D721Med (cell line): ENCODE measurements at regions not wholly inside any gene's neighbourhood (a gene's known extent, or its start where the extent isn't known, plus 50 kb on each side); places are given as distances from the start of the nearest gene placed in this dataset.

Source experiments
- DNase-seq: peaks from one replicate; pipeline ENCODE4 v3.0.0; 2011; ENCODE audit warnings: low spot score; ENCODE audit not compliant: insufficient read length
- FAIRE-seq: peaks from 2 replicates; lab custom pipeline; 2011; peaks lifted over from hg19 to GRCh38; lab: Jason Lieb, UNC
- CTCF ChIP-seq: IDR thresholded peaks from 2 replicates; pipeline ENCODE4 v1.5.1; 2012; ENCODE audit warnings: mild to moderate bottlenecking, control low read depth; ENCODE audit not compliant: insufficient read depth; ENCODE audit errors: missing control alignments

DNA sequence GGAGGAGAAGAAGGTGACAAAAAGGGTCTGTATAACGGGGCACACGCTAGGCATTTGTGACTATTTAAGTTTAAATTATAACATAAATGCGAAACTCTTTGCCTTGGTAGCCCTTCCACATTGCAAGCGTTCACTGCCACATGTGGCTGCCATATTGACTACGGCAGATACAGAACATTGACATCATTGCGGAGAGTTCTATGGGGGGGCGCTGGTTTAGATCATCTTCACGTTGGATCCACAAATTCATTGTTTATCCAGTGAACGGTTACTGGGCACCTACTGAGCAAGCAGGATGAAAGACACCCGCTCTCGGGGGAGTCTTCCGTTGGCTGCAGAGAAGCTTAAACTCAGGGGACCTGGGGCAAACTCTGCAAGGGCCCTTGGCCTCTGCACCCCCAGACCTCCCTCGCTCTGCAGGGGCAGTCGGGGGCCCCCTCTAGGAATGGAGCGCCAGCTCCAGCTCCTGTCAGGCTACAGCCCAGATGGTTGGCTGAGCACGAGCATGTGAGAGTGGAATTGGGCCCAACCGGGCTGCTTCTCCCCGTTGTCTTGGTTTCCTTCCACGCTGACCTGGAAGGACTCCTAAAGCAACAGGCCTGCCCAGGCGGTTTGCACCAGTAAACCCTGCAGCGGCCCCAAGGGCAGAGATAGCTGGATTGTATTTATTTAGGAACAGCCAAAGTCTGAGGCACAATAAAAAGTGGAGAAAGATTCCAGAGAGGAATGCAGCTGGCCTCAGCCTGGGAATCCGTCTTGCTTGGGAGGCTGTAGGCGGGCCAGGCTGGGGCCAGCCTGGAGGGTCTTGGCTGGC is 172.2 kb downstream of the SEC14L1 start:
- no peak for DNase-seq
- no peak for FAIRE-seq
- TF ChIP-seq CTCF = no peak

DNA sequence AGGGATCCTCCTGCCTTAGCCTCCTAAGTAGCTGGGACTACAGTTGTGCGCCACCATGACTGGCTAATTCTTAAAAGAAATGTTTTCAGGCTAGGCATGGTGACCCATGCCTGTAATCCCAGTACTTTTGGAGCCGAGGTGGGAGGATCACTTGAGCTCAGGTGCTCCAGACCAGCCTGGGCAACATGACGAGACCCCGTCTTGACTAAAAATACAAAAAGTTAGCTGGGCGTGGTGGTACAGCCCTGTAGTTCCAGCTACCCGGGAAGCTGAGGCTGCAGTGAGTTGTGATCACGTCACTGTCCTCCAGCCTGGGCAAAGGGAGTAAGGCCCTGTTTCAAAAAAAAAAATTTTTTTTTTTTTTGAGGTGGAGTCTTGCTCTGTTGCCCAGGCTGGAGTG is 173.1 kb downstream of the SEC14L1 start:
- TF ChIP-seq CTCF = no peak
- DNase-seq (no peak), FAIRE-seq (no peak)

GRCh38 chr17:77314601-77315000 is 173.8 kb downstream of the SEC14L1 start:
- no peak for TF ChIP-seq CTCF
- no peak for FAIRE-seq
- no peak for DNase-seq

DNA sequence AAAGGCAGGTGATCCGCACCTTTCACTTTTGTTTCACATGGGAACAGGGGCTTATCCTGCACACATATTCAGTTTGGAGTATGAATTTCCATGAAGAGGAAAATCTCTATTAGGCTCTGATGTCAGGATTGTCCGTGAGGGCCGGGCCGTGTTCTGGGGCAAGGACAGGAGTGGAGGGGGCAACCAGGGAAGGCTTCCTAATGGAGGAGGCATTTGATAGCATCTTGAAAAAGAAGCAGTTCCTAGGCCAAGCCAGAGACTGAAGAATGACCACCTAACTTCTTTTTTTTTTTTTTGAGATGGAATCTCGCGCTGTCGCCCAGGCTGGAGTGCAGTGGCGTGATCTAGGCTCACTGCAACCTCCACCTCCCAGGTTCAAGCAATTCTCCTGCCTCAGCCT is 174.2 kb downstream of the SEC14L1 start:
- FAIRE-seq (no peak), DNase-seq (no peak)
- no peak for TF ChIP-seq CTCF

DNA sequence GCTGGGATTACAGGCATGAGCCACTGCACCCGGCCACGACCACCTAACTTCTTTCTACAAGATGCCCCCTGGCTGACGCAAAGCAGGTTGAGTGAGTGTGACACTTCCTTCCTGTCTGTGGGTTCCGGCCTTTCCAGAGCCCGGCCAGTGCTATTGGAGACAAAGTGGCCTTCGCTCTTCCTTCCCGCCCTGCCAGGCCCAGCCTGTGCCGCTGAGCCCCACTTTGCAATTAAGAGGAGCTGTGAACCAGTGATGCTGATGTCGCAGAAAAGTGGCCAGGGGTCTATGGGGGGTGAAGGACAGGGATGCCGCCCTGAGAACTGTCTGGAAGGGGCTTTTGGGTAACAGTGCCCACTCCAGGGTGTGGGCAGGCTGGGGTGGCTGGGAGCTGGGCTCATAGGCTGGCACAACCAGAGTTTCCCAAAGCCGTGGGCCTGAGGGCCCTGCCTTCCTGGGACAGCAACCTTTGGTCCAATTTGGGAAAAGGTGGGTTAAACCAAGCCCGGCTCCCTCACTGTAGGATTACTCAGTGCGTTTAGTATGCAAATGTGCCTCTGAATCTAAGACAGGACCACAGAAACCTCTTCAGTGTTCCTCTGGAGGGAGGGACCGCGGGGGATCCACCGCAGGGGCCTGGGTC is 174.9 kb downstream of the SEC14L1 start:
- no peak for TF ChIP-seq CTCF
- FAIRE-seq = no peak

DNA sequence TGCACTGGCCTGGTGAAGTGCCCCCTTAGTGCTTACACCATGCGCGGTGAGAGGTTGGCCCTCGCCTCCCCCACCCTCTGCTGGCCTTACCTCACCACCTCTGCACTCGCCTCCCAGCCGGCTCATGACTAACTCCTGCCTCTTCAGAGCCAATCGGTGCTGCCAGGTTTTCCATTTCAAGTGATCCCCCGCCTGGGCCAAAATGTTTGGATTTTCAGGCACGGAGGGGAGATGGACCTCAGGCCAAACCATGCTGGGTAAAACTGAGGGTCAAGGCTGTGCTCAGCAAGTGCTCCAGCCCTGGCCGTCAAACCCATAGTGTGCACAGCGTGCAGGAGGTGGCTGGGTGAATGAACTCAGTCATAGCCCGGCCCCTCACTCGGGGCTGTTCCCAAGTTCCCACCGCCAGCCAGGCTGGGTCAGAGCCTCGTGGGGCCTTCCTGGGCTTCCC is 175.4 kb downstream of the SEC14L1 start:
- FAIRE-seq (no peak), DNase-seq (no peak)
- no peak for TF ChIP-seq CTCF

More for the DNA sequence above, 174.9 kb downstream of the SEC14L1 start:
- no peak for DNase-seq

GRCh38 chr17:77316651-77317050 is 175.9 kb downstream of the SEC14L1 start:
- FAIRE-seq (no peak), DNase-seq (no peak)
- TF ChIP-seq CTCF = no peak
